A549 (cell line): ENCODE measurements at regions not wholly inside any gene's neighbourhood (a gene's known extent, or its start where the extent isn't known, plus 50 kb on each side); places are given as distances from the start of the nearest gene placed in this dataset.

Source experiments
- ATAC-seq, 2 experiments: fragments of 200-7000 bp in 1 of 2; fragments of >200 bp in 1 of 2; cut with Nextera tagmentation in 1 of 2; cut with Tn5 transposase in 1 of 2; 3 replicates each; pipeline versions ENCODE4 v1.8.0 to v1.9.1; 2018 to 2020; ENCODE audit warnings: mild to moderate bottlenecking in 1 of 2, moderate library complexity in 1 of 2
- CTCF ChIA-PET: fragments of 300-600 bp; sonication (Branson Sonifier 250); formaldehyde crosslinking; extraction: SDS; loops from one replicate; lab custom pipeline; 2021; ENCODE audit warnings: antibody characterized with exemption, inconsistent platforms; lab: Yijun Ruan, JAX
- POLR2A ChIA-PET: fragments of 350-600 bp; formaldehyde crosslinking; extraction: SDS; loops from one replicate; lab custom pipeline; 2021; ENCODE audit warnings: antibody characterized with exemption, inconsistent platforms; lab: Yijun Ruan, JAX
- DNase-seq, 2 experiments: peaks; one replicate each; pipeline versions ENCODE4 v3.0.0 to v3.0.0-alpha.2; 2011 to 2016; ENCODE audit warnings: low read depth in 1 of 2, low spot score in 1 of 2
- FAIRE-seq: peaks from 2 replicates; lab custom pipeline; 2011; peaks lifted over from hg19 to GRCh38; lab: Jason Lieb, UNC
- H3K27ac ChIP-seq, 2 experiments: fragments of >200 bp; sonication (Bioruptor Twin); formaldehyde crosslinking; 3 replicates each; pipeline ENCODE4 v1.5.1; 2016 to 2017
- H3K4me1 ChIP-seq: fragments of >200 bp; sonication (Bioruptor Twin); formaldehyde crosslinking; 3 replicates; pipeline ENCODE4 v1.6.1; 2016
- H3K4me2 ChIP-seq: fragments of >200 bp; sonication (Bioruptor Twin); formaldehyde crosslinking; 3 replicates; pipeline ENCODE4 v1.6.1; 2016
- H3K4me3 ChIP-seq: fragments of >200 bp; sonication (Bioruptor Twin); formaldehyde crosslinking; 3 replicates; pipeline ENCODE4 v1.5.1; 2016
- H3K9me3 ChIP-seq: fragments of >200 bp; sonication (Bioruptor Twin); formaldehyde crosslinking; 3 replicates; pipeline ENCODE4 v1.6.1; 2016
- CEBPB ChIP-seq, 2 experiments: fragments of >200 bp in 1 of 2; sonication (Bioruptor Twin) in 1 of 2; formaldehyde crosslinking in 1 of 2; IDR thresholded peaks; 2 replicates each; pipeline ENCODE4 v1.6.1; 2012 to 2016
- EP300 ChIP-seq, 2 experiments: fragments of >200 bp; sonication (Bioruptor Twin); formaldehyde crosslinking; IDR thresholded peaks; 2 replicates in 1 of 2; 3 replicates in 1 of 2; pipeline ENCODE4 v1.6.1; 2016 to 2017
- FOXS1 ChIP-seq: fragments of 250-450 bp; sonication (Bioruptor Pico); IDR thresholded peaks from 2 replicates; pipeline ENCODE4 v1.5.0; 2020; ENCODE audit warnings: mild to moderate bottlenecking, moderate library complexity
- HDAC2 ChIP-seq: fragments of 200-600 bp; sonication (generic); IDR thresholded peaks from 2 replicates; pipeline ENCODE4 v1.6.1; 2016
- HOXA7 ChIP-seq: fragments of 250-450 bp; sonication (Bioruptor Pico); IDR thresholded peaks from 2 replicates; pipeline ENCODE4 v1.5.0; 2020; ENCODE audit warnings: mild to moderate bottlenecking, moderate library complexity
- JUNB ChIP-seq: fragments of >200 bp; sonication (Bioruptor Twin); formaldehyde crosslinking; IDR thresholded peaks from 2 replicates; pipeline ENCODE4 v1.6.1; 2016
- KDM1A ChIP-seq: fragments of 200-600 bp; sonication (generic); IDR thresholded peaks from 2 replicates; pipeline ENCODE4 v1.6.1; 2016; ENCODE audit warnings: low read depth, mild to moderate bottlenecking
- KDM5A ChIP-seq: fragments of 200-600 bp; sonication (generic); IDR thresholded peaks from 2 replicates; pipeline ENCODE4 v1.6.1; 2016; ENCODE audit warnings: antibody characterized with exemption, mild to moderate bottlenecking
- MAFK ChIP-seq: fragments of 450-650 bp; IDR thresholded peaks from 2 replicates; pipeline ENCODE4 v1.6.1; 2014; ENCODE audit not compliant: partially characterized antibody
- MYC ChIP-seq: IDR thresholded peaks from 2 replicates; pipeline ENCODE4 v1.6.1; 2012; ENCODE audit warnings: mild to moderate bottlenecking, inconsistent platforms, low read length, improper control_type of control experiment, borderline replicate concordance
- NFE2L2 ChIP-seq: fragments of 150-350 bp; conservative IDR thresholded peaks from 2 replicates; pipeline ENCODE4 v1.6.1; 2014; ENCODE audit warnings: low read length
- NPAS2 ChIP-seq: fragments of 250-450 bp; sonication (Bioruptor Pico); IDR thresholded peaks from 2 replicates; pipeline ENCODE4 v1.8.0; 2022; ENCODE audit warnings: mild to moderate bottlenecking, moderate library complexity, borderline replicate concordance
- SREBF2 ChIP-seq: fragments of 450-650 bp; IDR thresholded peaks from 2 replicates; pipeline ENCODE4 v1.6.1; 2014; ENCODE audit warnings: mild to moderate bottlenecking, moderate library complexity
- ZC3H11A ChIP-seq: fragments of 450-650 bp; IDR thresholded peaks from 2 replicates; pipeline ENCODE4 v1.6.1; 2014; ENCODE audit warnings: antibody characterized with exemption, mild to moderate bottlenecking
- WGBS: methylation state at CpG from one replicate; pipeline ENCODE4 v1.1.6; 2017; ENCODE audit errors: missing lambda C conversion rate; 5-methylcytosine and 5-hydroxymethylcytosine counted together
- TF ChIP-seq, protein P1 (sequence below): fragments of >200 bp; sonication (Bioruptor Twin); formaldehyde crosslinking; IDR thresholded peaks from 2 replicates; pipeline ENCODE4 v1.6.1; 2016
- TF ChIP-seq, protein P2 (sequence below): IDR thresholded peaks from 2 replicates; pipeline ENCODE4 v1.6.1; 2012
- TF ChIP-seq, protein P3 (sequence below): fragments of >200 bp; sonication (Bioruptor Twin); formaldehyde crosslinking; IDR thresholded peaks from 3 replicates; pipeline ENCODE4 v1.6.1; 2016
- TF ChIP-seq, protein P4 (sequence below): fragments of >200 bp; sonication (Bioruptor Twin); formaldehyde crosslinking; IDR thresholded peaks from 3 replicates; pipeline ENCODE4 v1.5.1; 2016
- TF ChIP-seq, protein P5 (sequence below): fragments of 200-600 bp; sonication (generic); IDR thresholded peaks from 2 replicates; pipeline ENCODE4 v1.6.1; 2016; ENCODE audit warnings: antibody characterized with exemption, mild to moderate bottlenecking, moderate library complexity

DNA sequence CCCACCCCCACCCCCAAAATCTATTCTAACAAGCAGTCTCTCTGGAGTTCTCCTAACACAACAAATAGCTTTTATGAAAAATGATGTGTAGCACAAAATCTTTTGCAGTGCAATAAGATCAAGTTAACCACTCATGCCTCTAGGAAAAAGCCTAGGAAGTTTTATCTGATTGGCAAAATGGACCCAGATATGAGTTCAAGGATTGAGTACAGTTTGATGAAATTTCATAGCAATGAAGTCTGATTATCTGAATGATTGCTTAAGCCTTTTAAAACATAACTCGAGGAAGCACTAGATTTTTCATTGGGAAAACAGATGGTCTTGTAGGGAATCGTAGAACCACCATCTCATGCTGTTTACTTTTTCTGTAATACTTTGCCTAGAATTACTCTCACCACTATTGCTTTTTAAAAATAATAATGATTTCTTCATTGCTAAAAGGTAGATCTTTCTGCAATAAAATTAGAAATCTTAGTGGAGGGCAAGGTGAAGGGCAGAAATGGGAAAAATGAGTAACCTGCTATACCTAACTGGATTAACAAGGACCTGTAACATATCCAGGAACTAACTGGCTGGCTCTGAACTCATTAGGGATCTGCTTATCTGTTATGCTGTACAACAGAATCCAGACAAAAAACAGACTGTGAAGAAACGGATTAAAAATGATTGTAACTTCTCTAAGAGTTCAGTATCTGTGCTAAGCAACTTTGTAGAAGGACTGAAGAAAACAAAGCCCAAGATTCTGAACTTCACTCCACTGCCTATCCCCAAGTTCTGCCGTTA lies 73.7 kb upstream of the ETAA1 start:
- Histone ChIP-seq H3K4me1 (peaks cover 5% of the 10 kb centered on the region; the same call in 1 of the 3 replicates), H3K4me3 (no peak overlapping the region), H3K4me2 (no peak overlapping the region)
- TF ChIP-seq EP300 (IDR thresholded peaks at IDR 0.05) = no peak
- no peak for TF ChIP-seq MAFK
- TF ChIP-seq FOXS1 (CRISPR knock-in tag) = no peak
- no peak for TF ChIP-seq NPAS2
- TF ChIP-seq NFE2L2 = no peak
- TF ChIP-seq SREBF2 = no peak
- no peak for TF ChIP-seq HDAC2
- TF ChIP-seq KDM5A = no peak
- TF ChIP-seq, protein P1, sequence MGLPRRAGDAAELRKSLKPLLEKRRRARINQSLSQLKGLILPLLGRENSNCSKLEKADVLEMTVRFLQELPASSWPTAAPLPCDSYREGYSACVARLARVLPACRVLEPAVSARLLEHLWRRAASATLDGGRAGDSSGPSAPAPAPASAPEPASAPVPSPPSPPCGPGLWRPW = no peak
- TF ChIP-seq MYC = no peak
- no peak for TF ChIP-seq JUNB
- TF ChIP-seq KDM1A = no peak
- TF ChIP-seq HOXA7 (CRISPR knock-in tag) = no peak
- TF ChIP-seq CEBPB (IDR thresholded peaks at IDR 0.05) = no peak
- TF ChIP-seq, protein P2, sequence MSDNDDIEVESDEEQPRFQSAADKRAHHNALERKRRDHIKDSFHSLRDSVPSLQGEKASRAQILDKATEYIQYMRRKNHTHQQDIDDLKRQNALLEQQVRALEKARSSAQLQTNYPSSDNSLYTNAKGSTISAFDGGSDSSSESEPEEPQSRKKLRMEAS = no peak
- TF ChIP-seq, protein P3, sequence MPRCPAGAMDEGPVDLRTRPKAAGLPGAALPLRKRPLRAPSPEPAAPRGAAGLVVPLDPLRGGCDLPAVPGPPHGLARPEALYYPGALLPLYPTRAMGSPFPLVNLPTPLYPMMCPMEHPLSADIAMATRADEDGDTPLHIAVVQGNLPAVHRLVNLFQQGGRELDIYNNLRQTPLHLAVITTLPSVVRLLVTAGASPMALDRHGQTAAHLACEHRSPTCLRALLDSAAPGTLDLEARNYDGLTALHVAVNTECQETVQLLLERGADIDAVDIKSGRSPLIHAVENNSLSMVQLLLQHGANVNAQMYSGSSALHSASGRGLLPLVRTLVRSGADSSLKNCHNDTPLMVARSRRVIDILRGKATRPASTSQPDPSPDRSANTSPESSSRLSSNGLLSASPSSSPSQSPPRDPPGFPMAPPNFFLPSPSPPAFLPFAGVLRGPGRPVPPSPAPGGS = no peak
- no peak for TF ChIP-seq ZC3H11A
- TF ChIP-seq, protein P4, sequence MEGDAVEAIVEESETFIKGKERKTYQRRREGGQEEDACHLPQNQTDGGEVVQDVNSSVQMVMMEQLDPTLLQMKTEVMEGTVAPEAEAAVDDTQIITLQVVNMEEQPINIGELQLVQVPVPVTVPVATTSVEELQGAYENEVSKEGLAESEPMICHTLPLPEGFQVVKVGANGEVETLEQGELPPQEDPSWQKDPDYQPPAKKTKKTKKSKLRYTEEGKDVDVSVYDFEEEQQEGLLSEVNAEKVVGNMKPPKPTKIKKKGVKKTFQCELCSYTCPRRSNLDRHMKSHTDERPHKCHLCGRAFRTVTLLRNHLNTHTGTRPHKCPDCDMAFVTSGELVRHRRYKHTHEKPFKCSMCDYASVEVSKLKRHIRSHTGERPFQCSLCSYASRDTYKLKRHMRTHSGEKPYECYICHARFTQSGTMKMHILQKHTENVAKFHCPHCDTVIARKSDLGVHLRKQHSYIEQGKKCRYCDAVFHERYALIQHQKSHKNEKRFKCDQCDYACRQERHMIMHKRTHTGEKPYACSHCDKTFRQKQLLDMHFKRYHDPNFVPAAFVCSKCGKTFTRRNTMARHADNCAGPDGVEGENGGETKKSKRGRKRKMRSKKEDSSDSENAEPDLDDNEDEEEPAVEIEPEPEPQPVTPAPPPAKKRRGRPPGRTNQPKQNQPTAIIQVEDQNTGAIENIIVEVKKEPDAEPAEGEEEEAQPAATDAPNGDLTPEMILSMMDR = no peak
- TF ChIP-seq, all 56 proteins: peak for 0
- H3K27ac ChIP-seq = no peak overlapping the region
- no peaks in the 10 kb centered on the region for H3K9me3 ChIP-seq
- DNase-seq = no peak
- ChIA-PET CTCF (interaction anchor here (0.6 to 1.6 kb wide), 11 partner anchors 9 to 834 kb away, joined by 3 to 6 read pairs (median 3); partner anchors contain the start of gene ETAA1), POLR2A (no interaction called here)
- peak; percentile 13 for FAIRE-seq
- WGBS = 39% methylated on average over 4 of the region's 4 CpGs
- no peak for ATAC-seq

DNA sequence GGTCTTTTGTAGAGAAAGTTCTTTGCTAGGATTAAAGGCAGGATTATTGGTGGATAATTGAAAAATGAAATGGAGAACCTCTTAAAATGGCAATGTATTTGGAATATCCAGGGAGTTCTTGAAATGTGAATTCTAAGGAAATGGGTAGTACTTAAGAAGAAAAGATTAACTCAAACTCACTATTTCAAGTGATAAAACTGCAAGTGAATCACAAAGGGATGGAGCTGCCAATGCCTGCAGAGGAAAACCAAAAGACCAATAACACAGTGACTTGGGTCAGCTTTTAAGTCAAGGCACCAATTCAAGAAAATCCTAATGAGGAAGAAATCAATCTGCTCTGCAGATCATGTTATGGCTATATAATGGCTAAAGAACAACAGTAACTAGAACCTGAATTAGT lies 67.6 kb upstream of the ETAA1 start:
- no peak for ATAC-seq
- Histone ChIP-seq H3K4me1 (no peaks in the 10 kb centered on the region), H3K9me3 (no peaks in the 10 kb centered on the region), H3K4me3 (no peak overlapping the region), H3K4me2 (no peak overlapping the region), H3K27ac (no peak overlapping the region)
- no peak for FAIRE-seq
- no peak for DNase-seq
- TF ChIP-seq, protein P5, sequence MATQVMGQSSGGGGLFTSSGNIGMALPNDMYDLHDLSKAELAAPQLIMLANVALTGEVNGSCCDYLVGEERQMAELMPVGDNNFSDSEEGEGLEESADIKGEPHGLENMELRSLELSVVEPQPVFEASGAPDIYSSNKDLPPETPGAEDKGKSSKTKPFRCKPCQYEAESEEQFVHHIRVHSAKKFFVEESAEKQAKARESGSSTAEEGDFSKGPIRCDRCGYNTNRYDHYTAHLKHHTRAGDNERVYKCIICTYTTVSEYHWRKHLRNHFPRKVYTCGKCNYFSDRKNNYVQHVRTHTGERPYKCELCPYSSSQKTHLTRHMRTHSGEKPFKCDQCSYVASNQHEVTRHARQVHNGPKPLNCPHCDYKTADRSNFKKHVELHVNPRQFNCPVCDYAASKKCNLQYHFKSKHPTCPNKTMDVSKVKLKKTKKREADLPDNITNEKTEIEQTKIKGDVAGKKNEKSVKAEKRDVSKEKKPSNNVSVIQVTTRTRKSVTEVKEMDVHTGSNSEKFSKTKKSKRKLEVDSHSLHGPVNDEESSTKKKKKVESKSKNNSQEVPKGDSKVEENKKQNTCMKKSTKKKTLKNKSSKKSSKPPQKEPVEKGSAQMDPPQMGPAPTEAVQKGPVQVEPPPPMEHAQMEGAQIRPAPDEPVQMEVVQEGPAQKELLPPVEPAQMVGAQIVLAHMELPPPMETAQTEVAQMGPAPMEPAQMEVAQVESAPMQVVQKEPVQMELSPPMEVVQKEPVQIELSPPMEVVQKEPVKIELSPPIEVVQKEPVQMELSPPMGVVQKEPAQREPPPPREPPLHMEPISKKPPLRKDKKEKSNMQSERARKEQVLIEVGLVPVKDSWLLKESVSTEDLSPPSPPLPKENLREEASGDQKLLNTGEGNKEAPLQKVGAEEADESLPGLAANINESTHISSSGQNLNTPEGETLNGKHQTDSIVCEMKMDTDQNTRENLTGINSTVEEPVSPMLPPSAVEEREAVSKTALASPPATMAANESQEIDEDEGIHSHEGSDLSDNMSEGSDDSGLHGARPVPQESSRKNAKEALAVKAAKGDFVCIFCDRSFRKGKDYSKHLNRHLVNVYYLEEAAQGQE = no peak
- POLR2A ChIA-PET = no interaction called here
- CTCF ChIA-PET = no interaction called here
